SK-N-SH (cell line): ENCODE measurements at regions not wholly inside any gene's neighbourhood (a gene's known extent, or its start where the extent isn't known, plus 50 kb on each side); places are given as distances from the start of the nearest gene placed in this dataset.

Experiments
- CTCF ChIA-PET: fragments of 300-600, 350-600 bp; formaldehyde crosslinking; extraction: SDS; loops from one replicate; lab custom pipeline; 2021; lab: Yijun Ruan, JAX
- POLR2A ChIA-PET: fragments of 350-600 bp; sonication (Branson Sonifier 250); formaldehyde crosslinking; extraction: SDS; loops from one replicate; lab custom pipeline; 2020; ENCODE audit warnings: antibody characterized with exemption, inconsistent platforms; lab: Yijun Ruan, JAX
- DNase-seq: peaks from one replicate; pipeline ENCODE4 v3.0.0; 2012
- H2AFZ ChIP-seq: fragments of 200-600 bp; sonication (generic); 2 replicates; pipeline ENCODE4 v1.8.1; 2016; ENCODE audit warnings: antibody characterized with exemption, mild to moderate bottlenecking, low read depth
- H3F3A ChIP-seq: fragments of 200-600 bp; sonication (generic); replicated peaks from 2 replicates; pipeline ENCODE3; 2016; ENCODE audit warnings: antibody characterized with exemption, mild to moderate bottlenecking; ENCODE audit not compliant: insufficient read depth
- H3K27ac ChIP-seq, 2 experiments: fragments of 200-500 bp in 1 of 2; fragments of 200-600 bp in 1 of 2; sonication (Bioruptor generic) in 1 of 2; sonication (generic), shearing (Covaris generic) in 1 of 2; 2 replicates each; pipeline versions ENCODE4 v1.5.1 to v1.6.1; 2014 to 2016; ENCODE audit warnings: low read depth in 2 of 2, inconsistent platforms in 1 of 2, low read length in 1 of 2, mild to moderate bottlenecking in 1 of 2, mixed read lengths in 1 of 2
- H3K27me3 ChIP-seq: fragments of 200-600 bp; sonication (generic), shearing (Covaris generic); 2 replicates; pipeline ENCODE4 v1.6.1; 2016; ENCODE audit warnings: mixed run types; ENCODE audit not compliant: insufficient read depth
- H3K36me3 ChIP-seq, 2 experiments: fragments of 200-500 bp in 1 of 2; fragments of 200-600 bp in 1 of 2; sonication (Bioruptor generic) in 1 of 2; sonication (generic) in 1 of 2; replicated peaks in 1 of 2; 2 replicates each; pipeline versions ENCODE3 to v1.5.1; 2014 to 2016; ENCODE audit warnings: low read length in 1 of 2, mild to moderate bottlenecking in 1 of 2; ENCODE audit not compliant: insufficient read depth in 2 of 2, control insufficient read depth in 1 of 2
- H3K4me1 ChIP-seq, 2 experiments: fragments of 200-500 bp in 1 of 2; fragments of 200-600 bp in 1 of 2; sonication (Bioruptor generic) in 1 of 2; sonication (generic), shearing (Covaris generic) in 1 of 2; 2 replicates each; pipeline versions ENCODE4 v1.5.1 to v1.6.1; 2014 to 2016; ENCODE audit warnings: low read depth in 1 of 2, low read length in 1 of 2, mixed run types in 1 of 2; ENCODE audit not compliant: insufficient read depth in 2 of 2, control insufficient read depth in 1 of 2
- H3K4me2 ChIP-seq: fragments of 200-600 bp; sonication (generic), shearing (Covaris generic); 2 replicates; pipeline ENCODE4 v1.6.1; 2017; ENCODE audit warnings: mixed run types
- H3K4me3 ChIP-seq, 2 experiments: fragments of 200-500 bp in 1 of 2; fragments of 200-600 bp in 1 of 2; sonication (Bioruptor generic) in 1 of 2; sonication (generic), shearing (Covaris generic) in 1 of 2; 2 replicates each; pipeline versions ENCODE4 v1.5.1 to v1.8.1; 2014 to 2016; ENCODE audit warnings: low read depth in 2 of 2, inconsistent platforms in 1 of 2, low read length in 1 of 2, mild to moderate bottlenecking in 1 of 2, mixed read lengths in 1 of 2, moderate library complexity in 1 of 2
- H3K79me2 ChIP-seq: fragments of 200-600 bp; sonication (generic); 2 replicates; pipeline ENCODE4 v1.8.1; 2017; ENCODE audit warnings: mild to moderate bottlenecking; ENCODE audit not compliant: insufficient read depth
- H3K9ac ChIP-seq: fragments of 200-600 bp; sonication (generic); 2 replicates; pipeline ENCODE4 v1.6.1; 2017; ENCODE audit warnings: mixed run types
- H3K9me2 ChIP-seq: fragments of 200-600 bp; sonication (generic); 2 replicates; pipeline ENCODE4 v1.6.1; 2017; ENCODE audit warnings: mixed run types
- H3K9me3 ChIP-seq: fragments of 200-600 bp; sonication (generic); 2 replicates; pipeline ENCODE4 v1.6.1; 2017; ENCODE audit warnings: mixed run types, mild to moderate bottlenecking, moderate library complexity
- H4K20me1 ChIP-seq: fragments of 200-600 bp; sonication (generic); 2 replicates; pipeline ENCODE4 v1.6.1; 2017; ENCODE audit warnings: mild to moderate bottlenecking, mixed run types; ENCODE audit not compliant: insufficient read depth
- EZH2phosphoT487 ChIP-seq: fragments of 200-600 bp; sonication (generic); IDR thresholded peaks from 2 replicates; pipeline ENCODE4 v1.6.1; 2017; ENCODE audit warnings: low read depth, mixed run types, mild to moderate bottlenecking, antibody characterized with exemption, moderate library complexity, borderline replicate concordance
- GABPA ChIP-seq: IDR thresholded peaks from 2 replicates; pipeline ENCODE4 v1.4.0; 2012; ENCODE audit warnings: low read depth, mild to moderate bottlenecking
- GATA2 ChIP-seq: sonication (generic); formaldehyde crosslinking; IDR thresholded peaks from 2 replicates; pipeline ENCODE4 v1.5.0; 2020; ENCODE audit warnings: mild to moderate bottlenecking, missing genetic modification reagents
- MXI1 ChIP-seq: IDR thresholded peaks from 2 replicates; pipeline ENCODE4 v1.6.1; 2012; ENCODE audit warnings: mild to moderate bottlenecking, low read depth, low read length, improper control_type of control experiment
- POLR2AphosphoS5 ChIP-seq: IDR thresholded peaks from 2 replicates; pipeline ENCODE4 v1.6.1; 2012; ENCODE audit warnings: low read depth, low read length
- RAD21 ChIP-seq: IDR thresholded peaks from 2 replicates; pipeline ENCODE4 v1.6.1; 2012; ENCODE audit warnings: mild to moderate bottlenecking, low read length
- TAF1 ChIP-seq: IDR thresholded peaks from 2 replicates; pipeline ENCODE4 v1.6.1; 2012; ENCODE audit warnings: low read depth, mild to moderate bottlenecking, low read length, moderate library complexity, borderline replicate concordance
- TEAD4 ChIP-seq: IDR thresholded peaks from 2 replicates; pipeline ENCODE4 v1.4.0; 2012; ENCODE audit warnings: mild to moderate bottlenecking, borderline replicate concordance; ENCODE audit not compliant: insufficient read depth
- WGBS: methylation state at CpG from one replicate; pipeline ENCODE4 v1.1.6; 2017; ENCODE audit warnings: low lambda C conversion rate; 5-methylcytosine and 5-hydroxymethylcytosine counted together
- TF ChIP-seq, protein P1 (sequence below): fragments of 150-350 bp; IDR thresholded peaks from 2 replicates; pipeline ENCODE4 v1.6.1; 2017; ENCODE audit warnings: antibody characterized with exemption, low read length, low read depth, borderline replicate concordance
- TF ChIP-seq, protein P2 (sequence below): fragments of 200-600 bp; sonication (generic); IDR thresholded peaks from 2 replicates; pipeline ENCODE4 v1.6.1; 2017; ENCODE audit warnings: antibody characterized with exemption, mild to moderate bottlenecking, moderate library complexity
- TF ChIP-seq, protein P3 (sequence below): IDR thresholded peaks from 2 replicates; pipeline ENCODE4 v1.4.0; 2012; ENCODE audit warnings: low read depth, borderline replicate concordance
- TF ChIP-seq, protein P4 (sequence below): IDR thresholded peaks from 2 replicates; pipeline ENCODE4 v1.6.1; 2012; ENCODE audit warnings: mild to moderate bottlenecking, low read depth, low read length, moderate library complexity

DNA sequence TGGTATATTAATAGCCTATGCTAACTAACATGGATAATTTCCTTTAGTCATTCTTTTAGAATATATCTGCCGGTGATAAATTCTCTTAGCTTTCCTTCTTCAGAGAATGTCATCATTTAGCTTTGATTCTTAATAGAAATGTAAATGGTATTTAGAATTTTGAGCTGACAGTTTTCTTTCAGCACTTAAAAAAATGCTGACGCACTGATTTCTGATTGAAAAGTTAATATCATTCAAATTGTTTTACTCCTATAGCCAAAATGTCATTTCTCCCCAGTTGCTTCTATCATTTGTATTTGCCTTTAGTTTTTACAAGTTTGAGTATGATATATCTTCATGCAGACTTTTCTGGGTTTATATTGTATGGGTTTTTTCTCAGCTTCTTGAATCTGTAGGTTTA, 668.0 kb downstream of the LTN1 start (continued):
- TF ChIP-seq, protein P1, sequence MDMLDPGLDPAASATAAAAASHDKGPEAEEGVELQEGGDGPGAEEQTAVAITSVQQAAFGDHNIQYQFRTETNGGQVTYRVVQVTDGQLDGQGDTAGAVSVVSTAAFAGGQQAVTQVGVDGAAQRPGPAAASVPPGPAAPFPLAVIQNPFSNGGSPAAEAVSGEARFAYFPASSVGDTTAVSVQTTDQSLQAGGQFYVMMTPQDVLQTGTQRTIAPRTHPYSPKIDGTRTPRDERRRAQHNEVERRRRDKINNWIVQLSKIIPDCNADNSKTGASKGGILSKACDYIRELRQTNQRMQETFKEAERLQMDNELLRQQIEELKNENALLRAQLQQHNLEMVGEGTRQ: no peak

DNA sequence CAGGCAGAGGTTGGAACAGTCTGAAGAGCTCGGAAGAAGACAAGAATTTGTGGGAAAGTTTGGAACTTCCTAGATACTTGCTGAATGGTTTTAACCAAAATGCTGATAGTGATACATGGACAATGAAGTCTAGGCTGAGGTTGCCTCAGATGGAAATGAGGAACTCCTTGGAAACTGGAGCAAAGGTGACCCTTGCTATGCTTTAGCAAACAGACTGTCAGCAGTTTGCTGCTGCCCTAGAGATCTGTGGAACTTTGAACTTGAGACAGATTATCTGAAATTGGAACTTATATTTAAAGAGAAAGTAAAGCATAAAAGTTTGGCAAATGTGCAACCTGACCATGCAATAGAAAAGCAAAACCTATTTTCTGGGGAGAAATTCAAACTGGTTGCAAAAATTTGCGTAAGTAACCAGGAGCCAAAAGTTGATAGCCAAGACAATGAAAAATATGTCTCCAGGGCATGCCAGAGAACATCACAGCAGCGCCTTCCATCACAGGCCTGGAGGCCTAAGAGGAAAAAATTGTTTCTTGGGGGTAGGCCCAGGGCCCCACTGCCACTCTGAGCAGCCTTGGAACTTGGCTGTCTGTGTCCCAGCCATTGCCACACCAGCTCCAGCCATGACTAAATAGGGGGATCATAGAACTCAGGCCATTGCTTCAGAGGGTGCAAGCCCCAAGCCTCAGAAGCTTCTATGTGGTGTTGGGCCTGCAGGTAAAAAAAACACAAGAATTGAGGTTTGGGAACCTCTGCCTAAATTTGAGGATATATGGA, 675.3 kb downstream of the LTN1 start:
- Histone ChIP-seq H3K9ac (no peak overlapping the region), H3K27ac (no peak overlapping the region), H3K79me2 (no peaks in the 10 kb centered on the region), H3K4me2 (no peak overlapping the region), H3K27me3 (no peaks in the 10 kb centered on the region), H3K9me3 (peaks cover 15% of the 10 kb centered on the region), H3K4me1 (no peaks in the 10 kb centered on the region), H3K4me3 (no peak overlapping the region), H4K20me1 (no peaks in the 10 kb centered on the region), H2AFZ (no peak overlapping the region), H3F3A (no peaks in the 10 kb centered on the region), H3K36me3 (no peaks in the 10 kb centered on the region), H3K9me2 (no peaks in the 10 kb centered on the region)
- CTCF ChIA-PET: interaction anchor here (1.2 kb wide), 1 partner anchor 30 kb away, joined by 3 read pairs; no protein-coding TSS in a partner anchor
- POLR2A ChIA-PET: no interaction called here
- TF ChIP-seq POLR2AphosphoS5: no peak
- no peak for TF ChIP-seq RAD21
- TF ChIP-seq, protein P2, sequence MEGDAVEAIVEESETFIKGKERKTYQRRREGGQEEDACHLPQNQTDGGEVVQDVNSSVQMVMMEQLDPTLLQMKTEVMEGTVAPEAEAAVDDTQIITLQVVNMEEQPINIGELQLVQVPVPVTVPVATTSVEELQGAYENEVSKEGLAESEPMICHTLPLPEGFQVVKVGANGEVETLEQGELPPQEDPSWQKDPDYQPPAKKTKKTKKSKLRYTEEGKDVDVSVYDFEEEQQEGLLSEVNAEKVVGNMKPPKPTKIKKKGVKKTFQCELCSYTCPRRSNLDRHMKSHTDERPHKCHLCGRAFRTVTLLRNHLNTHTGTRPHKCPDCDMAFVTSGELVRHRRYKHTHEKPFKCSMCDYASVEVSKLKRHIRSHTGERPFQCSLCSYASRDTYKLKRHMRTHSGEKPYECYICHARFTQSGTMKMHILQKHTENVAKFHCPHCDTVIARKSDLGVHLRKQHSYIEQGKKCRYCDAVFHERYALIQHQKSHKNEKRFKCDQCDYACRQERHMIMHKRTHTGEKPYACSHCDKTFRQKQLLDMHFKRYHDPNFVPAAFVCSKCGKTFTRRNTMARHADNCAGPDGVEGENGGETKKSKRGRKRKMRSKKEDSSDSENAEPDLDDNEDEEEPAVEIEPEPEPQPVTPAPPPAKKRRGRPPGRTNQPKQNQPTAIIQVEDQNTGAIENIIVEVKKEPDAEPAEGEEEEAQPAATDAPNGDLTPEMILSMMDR: no peak
- TF ChIP-seq TAF1: no peak
- no peak for TF ChIP-seq MXI1
- TF ChIP-seq GATA2: no peak
- no peak for TF ChIP-seq TEAD4
- TF ChIP-seq, protein P3, sequence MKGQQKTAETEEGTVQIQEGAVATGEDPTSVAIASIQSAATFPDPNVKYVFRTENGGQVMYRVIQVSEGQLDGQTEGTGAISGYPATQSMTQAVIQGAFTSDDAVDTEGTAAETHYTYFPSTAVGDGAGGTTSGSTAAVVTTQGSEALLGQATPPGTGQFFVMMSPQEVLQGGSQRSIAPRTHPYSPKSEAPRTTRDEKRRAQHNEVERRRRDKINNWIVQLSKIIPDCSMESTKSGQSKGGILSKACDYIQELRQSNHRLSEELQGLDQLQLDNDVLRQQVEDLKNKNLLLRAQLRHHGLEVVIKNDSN: no peak
- no peak for TF ChIP-seq GABPA
- TF ChIP-seq EZH2phosphoT487: no peak
- TF ChIP-seq, protein P4, sequence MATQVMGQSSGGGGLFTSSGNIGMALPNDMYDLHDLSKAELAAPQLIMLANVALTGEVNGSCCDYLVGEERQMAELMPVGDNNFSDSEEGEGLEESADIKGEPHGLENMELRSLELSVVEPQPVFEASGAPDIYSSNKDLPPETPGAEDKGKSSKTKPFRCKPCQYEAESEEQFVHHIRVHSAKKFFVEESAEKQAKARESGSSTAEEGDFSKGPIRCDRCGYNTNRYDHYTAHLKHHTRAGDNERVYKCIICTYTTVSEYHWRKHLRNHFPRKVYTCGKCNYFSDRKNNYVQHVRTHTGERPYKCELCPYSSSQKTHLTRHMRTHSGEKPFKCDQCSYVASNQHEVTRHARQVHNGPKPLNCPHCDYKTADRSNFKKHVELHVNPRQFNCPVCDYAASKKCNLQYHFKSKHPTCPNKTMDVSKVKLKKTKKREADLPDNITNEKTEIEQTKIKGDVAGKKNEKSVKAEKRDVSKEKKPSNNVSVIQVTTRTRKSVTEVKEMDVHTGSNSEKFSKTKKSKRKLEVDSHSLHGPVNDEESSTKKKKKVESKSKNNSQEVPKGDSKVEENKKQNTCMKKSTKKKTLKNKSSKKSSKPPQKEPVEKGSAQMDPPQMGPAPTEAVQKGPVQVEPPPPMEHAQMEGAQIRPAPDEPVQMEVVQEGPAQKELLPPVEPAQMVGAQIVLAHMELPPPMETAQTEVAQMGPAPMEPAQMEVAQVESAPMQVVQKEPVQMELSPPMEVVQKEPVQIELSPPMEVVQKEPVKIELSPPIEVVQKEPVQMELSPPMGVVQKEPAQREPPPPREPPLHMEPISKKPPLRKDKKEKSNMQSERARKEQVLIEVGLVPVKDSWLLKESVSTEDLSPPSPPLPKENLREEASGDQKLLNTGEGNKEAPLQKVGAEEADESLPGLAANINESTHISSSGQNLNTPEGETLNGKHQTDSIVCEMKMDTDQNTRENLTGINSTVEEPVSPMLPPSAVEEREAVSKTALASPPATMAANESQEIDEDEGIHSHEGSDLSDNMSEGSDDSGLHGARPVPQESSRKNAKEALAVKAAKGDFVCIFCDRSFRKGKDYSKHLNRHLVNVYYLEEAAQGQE: no peak
- 71% methylated on average over 3 of the region's 3 CpGs for WGBS
- DNase-seq: no peak
